ENCODE measurements at regions not wholly inside any gene's neighbourhood (a gene's known extent, or its start where the extent isn't known, plus 50 kb on each side); places are given as distances from the start of the nearest gene placed in this dataset.

GRCh38 chr10:33385686-33386085, 51.2 kb upstream of the NRP1 start:
- no peaks in the 10 kb centered on the region for H3K9me3 ChIP-seq
- H3K27ac ChIP-seq: no peak overlapping the region
- peaks cover 0 to 17% (median 0%) of the 10 kb centered on the region in 3 donors for H3K4me1 ChIP-seq
- H3K36me3 ChIP-seq: no peaks in the 10 kb centered on the region
- H3K4me3 ChIP-seq: no peak overlapping the region
- ATAC-seq: no peak
- 90 to 100% methylated on average over 2 of the region's 2 CpGs for WGBS, 2 donors (ENCODE audit: low coverage in 1 of 2)
- no peaks in the 10 kb centered on the region for H3K27me3 ChIP-seq
- TF ChIP-seq POLR2AphosphoS5 (IDR thresholded peaks at IDR 0.05): no peak
- TF ChIP-seq EP300 (IDR thresholded peaks at IDR 0.05): no peak
- TF ChIP-seq POLR2A (IDR thresholded peaks at IDR 0.05): no peak
- no peak for TF ChIP-seq CTCF (IDR thresholded peaks at IDR 0.05)

DNA sequence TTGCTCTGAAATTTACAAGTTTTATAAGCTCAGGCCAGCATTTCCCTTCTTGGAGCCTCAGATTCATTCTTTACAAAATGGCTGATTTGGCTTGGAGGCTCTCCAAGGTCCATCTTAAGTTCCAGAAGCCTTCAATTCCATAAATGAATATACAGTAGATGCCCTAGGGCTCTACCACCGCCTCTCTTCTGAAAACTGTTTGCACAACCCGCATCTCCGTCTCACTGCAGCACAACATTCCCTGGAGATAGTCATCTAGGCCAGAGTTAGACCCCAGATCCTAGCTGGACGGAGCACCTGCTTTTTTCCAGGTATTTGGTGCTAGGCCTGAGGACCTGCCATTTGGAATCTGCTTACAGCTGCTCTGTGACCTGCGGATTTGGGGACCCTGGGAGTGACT, 50.5 kb upstream of the NRP1 start:
- Histone ChIP-seq H3K4me1 (peaks cover 0 to 17% (median 0%) of the 10 kb centered on the region in 3 donors), H3K27me3 (no peaks in the 10 kb centered on the region), H3K36me3 (no peaks in the 10 kb centered on the region), H3K27ac (no peak overlapping the region), H3K9me3 (no peaks in the 10 kb centered on the region), H3K4me3 (no peak overlapping the region)
- WGBS, 2 donors (ENCODE audit: low coverage in 1 of 2): 100% methylated on average over 2 to 4 of the region's 5 CpGs
- TF ChIP-seq EP300 (IDR thresholded peaks at IDR 0.05) (no peak), POLR2AphosphoS5 (IDR thresholded peaks at IDR 0.05) (no peak)
- ATAC-seq: no peak
